Body of pancreas (tissue), 4 donors: ENCODE measurements at regions not wholly inside any gene's neighbourhood (a gene's known extent, or its start where the extent isn't known, plus 50 kb on each side); places are given as distances from the start of the nearest gene placed in this dataset.

Experiments used
- ATAC-seq: fragments of 150-250 bp; one replicate; pipeline ENCODE4 v1.9.1; 2016
- DNase-seq, 4 donors: peaks; one replicate each; pipeline ENCODE4 v3.0.0-alpha.2; 2019
- H3K27ac ChIP-seq, 4 donors: fragments of 200-600 bp; sonication (generic); 1 replicate in 3 of 4; 2 replicates in 1 of 4; pipeline versions ENCODE4 v1.5.1 to v1.6.1; 2016 to 2019; ENCODE audit warnings: mild to moderate bottlenecking in 1 of 4, mixed read lengths in 1 of 4, moderate library complexity in 1 of 4
- H3K27me3 ChIP-seq, 2 donors: fragments of 200-600 bp; sonication (generic); one replicate each; pipeline ENCODE4 v1.6.0; 2016; ENCODE audit warnings: mild to moderate bottlenecking in 1 of 2
- H3K36me3 ChIP-seq, 2 donors: fragments of 200-600 bp; sonication (generic); replicated peaks in 1 of 2; 2 replicates each; pipeline ENCODE4 v1.5.1; 2016; ENCODE audit warnings: low read depth in 2 of 2; ENCODE audit not compliant: insufficient read depth in 1 of 2
- H3K4me1 ChIP-seq: fragments of 200-600 bp; sonication (generic); one replicate; pipeline ENCODE4 v1.6.0; 2016
- H3K4me3 ChIP-seq, 2 donors: fragments of 200-600 bp; sonication (generic); 1 replicate in 1 of 2; 2 replicates in 1 of 2; pipeline ENCODE4 v1.5.1; 2016 to 2019
- H3K9me3 ChIP-seq, 3 donors: fragments of 200-600 bp; sonication (generic); 1 replicate in 2 of 3; 2 replicates in 1 of 3; pipeline ENCODE4 v1.5.1; 2016
- CTCF ChIP-seq, 7 experiments: fragments of 450-650 bp in 4 of 7; fragments of 200-600 bp in 3 of 7; sonication (generic) in 3 of 7; IDR thresholded peaks; one replicate each; pipeline ENCODE4 v1.5.1; 2016 to 2019; ENCODE audit warnings: antibody characterized with exemption in 7 of 7
- POLR2A ChIP-seq, 3 donors: fragments of 450-650 bp; IDR thresholded peaks; one replicate each; pipeline ENCODE4 v1.6.1; 2016; ENCODE audit warnings: antibody characterized with exemption in 3 of 3, mild to moderate bottlenecking in 2 of 3
- WGBS, 2 donors: methylation state at CpG; one replicate each; pipeline ENCODE4 v1.1.5; 2017; 5-methylcytosine and 5-hydroxymethylcytosine counted together
- intact Hi-C: fragments of 100-400 bp; cut with DNase I; formaldehyde crosslinking; loops from one replicate; pipeline ENCODE4 v1.15.1; 2023

- no peak for TF ChIP-seq CTCF (IDR thresholded peaks at IDR 0.05)
- 90 to 100% methylated on average over 1 of the region's 1 CpG for WGBS, 2 donors
These were observed 242.4 kb upstream of the ZNF521 start for GRCh38 chr18:25594351-25594750.

DNA sequence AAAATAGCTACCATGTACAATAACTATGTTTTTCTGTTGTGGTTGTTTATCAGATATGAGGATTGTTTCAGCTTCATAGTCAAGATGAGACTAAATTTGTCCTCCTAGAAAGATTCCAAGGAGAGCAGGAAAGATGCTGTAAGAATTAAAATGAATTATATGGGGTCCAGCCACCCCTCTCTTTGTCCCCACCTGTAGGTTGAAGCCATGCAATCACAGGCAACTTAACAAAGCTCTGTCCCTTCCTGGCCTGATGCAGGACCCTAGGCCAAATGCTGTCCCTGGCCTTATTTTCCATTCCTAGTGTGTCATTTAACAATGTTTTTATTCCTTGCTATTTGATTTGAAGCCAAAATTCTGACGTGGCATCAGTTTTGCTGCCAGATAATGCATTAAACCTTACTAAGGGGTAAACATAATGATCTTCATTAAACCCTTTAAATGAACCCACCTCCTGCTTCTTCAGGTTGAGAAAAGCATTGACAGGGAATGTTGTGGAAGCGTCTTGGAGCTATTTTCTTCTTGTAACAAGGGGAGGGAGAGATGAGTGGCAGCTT lies 240.9 kb upstream of the ZNF521 start:
- H3K4me3 ChIP-seq, result no peak overlapping the region
- no peak overlapping the region for H3K27ac ChIP-seq
- H3K4me1 ChIP-seq, result no peaks in the 10 kb centered on the region
- DNase-seq (no peak), ATAC-seq (no peak)
- peaks cover 0 to 7% (median 0%) of the 10 kb centered on the region in 3 donors for H3K9me3 ChIP-seq
- 39 to 45% methylated on average over 2 of the region's 2 CpGs for WGBS, 2 donors
- H3K36me3 ChIP-seq, result no peaks in the 10 kb centered on the region
- no peaks in the 10 kb centered on the region for H3K27me3 ChIP-seq
- intact Hi-C loops, result no loop called here
- no peak for TF ChIP-seq CTCF (IDR thresholded peaks at IDR 0.05)
- TF ChIP-seq POLR2A (IDR thresholded peaks at IDR 0.05), result no peak

More at GRCh38 chr18:25594351-25594750, 242.4 kb upstream of the ZNF521 start:
- intact Hi-C loops, result no loop called here
- H3K36me3 ChIP-seq, result no peaks in the 10 kb centered on the region
- H3K4me3 ChIP-seq, result no peak overlapping the region
- no peaks in the 10 kb centered on the region for H3K27me3 ChIP-seq
- no peaks in the 10 kb centered on the region for H3K9me3 ChIP-seq
- H3K27ac ChIP-seq, result no peak overlapping the region
- no peaks in the 10 kb centered on the region for H3K4me1 ChIP-seq
- no peak for DNase-seq
- ATAC-seq, result no peak

- ATAC-seq, result no peak
- intact Hi-C loops, result no loop called here
These were observed 238.5 kb upstream of the ZNF521 start for GRCh38 chr18:25590456-25590855.

GRCh38 chr18:25587545-25587944 lies 235.6 kb upstream of the ZNF521 start:
- Histone ChIP-seq H3K4me1 (no peaks in the 10 kb centered on the region), H3K9me3 (peaks cover 0 to 7% (median 0%) of the 10 kb centered on the region in 3 donors), H3K27me3 (no peaks in the 10 kb centered on the region), H3K36me3 (no peaks in the 10 kb centered on the region), H3K4me3 (no peak overlapping the region), H3K27ac (no peak overlapping the region)
- intact Hi-C loops, result no loop called here
- no peak for DNase-seq
- no peak for ATAC-seq
- WGBS, 2 donors, result 63 to 70% methylated on average over 5 of the region's 5 CpGs
- TF ChIP-seq CTCF (IDR thresholded peaks at IDR 0.05), result no peak
- no peak for TF ChIP-seq POLR2A (IDR thresholded peaks at IDR 0.05)

More at GRCh38 chr18:25590456-25590855, 238.5 kb upstream of the ZNF521 start:
- no peak for DNase-seq
- WGBS, 2 donors, result 66 to 72% methylated on average over 8 of the region's 8 CpGs
- Histone ChIP-seq H3K4me3 (no peak overlapping the region), H3K27ac (no peak overlapping the region), H3K4me1 (no peaks in the 10 kb centered on the region), H3K9me3 (peaks cover 0 to 7% (median 0%) of the 10 kb centered on the region in 3 donors), H3K36me3 (no peaks in the 10 kb centered on the region), H3K27me3 (no peaks in the 10 kb centered on the region)
- TF ChIP-seq CTCF (IDR thresholded peaks at IDR 0.05) (no peak), POLR2A (IDR thresholded peaks at IDR 0.05) (no peak)

DNA sequence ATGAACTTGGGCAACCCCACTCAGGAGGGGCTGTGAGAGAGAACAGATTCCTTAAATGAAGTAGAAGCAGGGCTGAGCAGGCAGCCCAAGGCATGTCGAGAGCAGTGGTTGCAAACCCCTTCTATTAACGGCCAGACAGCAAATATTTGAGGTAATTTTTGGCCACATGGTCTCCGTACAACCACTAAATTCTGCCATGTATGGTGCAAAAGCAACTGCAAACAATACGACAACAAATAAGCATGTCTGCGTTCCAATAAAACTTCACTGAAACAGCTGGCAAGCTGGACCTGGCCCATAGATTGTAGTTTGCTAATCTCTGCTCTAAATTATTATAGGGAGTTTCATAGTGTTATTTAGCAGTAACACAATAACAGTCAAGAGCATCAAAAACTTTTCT lies 217.0 kb upstream of the ZNF521 start:
- Histone ChIP-seq H3K27ac (no peak overlapping the region), H3K4me1 (no peaks in the 10 kb centered on the region), H3K27me3 (no peaks in the 10 kb centered on the region), H3K36me3 (no peaks in the 10 kb centered on the region), H3K4me3 (no peak overlapping the region), H3K9me3 (no peaks in the 10 kb centered on the region)
- ATAC-seq (no peak), DNase-seq (no peak)
- intact Hi-C loops, result no loop called here
- TF ChIP-seq CTCF (IDR thresholded peaks at IDR 0.05) (no peak), POLR2A (IDR thresholded peaks at IDR 0.05) (no peak)
- WGBS, 2 donors, result 60 to 73% methylated on average over 5 of the region's 5 CpGs
